OCI-LY3 (cell line): ENCODE measurements at regions not wholly inside any gene's neighbourhood (a gene's known extent, or its start where the extent isn't known, plus 50 kb on each side); places are given as distances from the start of the nearest gene placed in this dataset.

Experiments used
- H2AFZ ChIP-seq: fragments of 200-600, 300-600 bp; shearing (Covaris generic); 2 replicates; pipeline ENCODE4 v1.6.0; 2014; ENCODE audit warnings: antibody characterized with exemption, low read depth, low read length
- H3K27ac ChIP-seq: fragments of 200-600, 300-600 bp; sonication (generic); 2 replicates; pipeline ENCODE4 v1.5.1; 2014; ENCODE audit warnings: mild to moderate bottlenecking, low read length, moderate library complexity, mixed read lengths
- H3K27me3 ChIP-seq: fragments of 200-600, 300-600 bp; sonication (generic); 2 replicates; pipeline ENCODE4 v1.6.1; 2014; ENCODE audit warnings: low read depth, low read length, mixed read lengths
- H3K36me3 ChIP-seq: fragments of 200-600, 300-600 bp; sonication (generic); replicated peaks from 2 replicates; pipeline ENCODE3; 2014; ENCODE audit warnings: low read depth, low read length, mixed read lengths
- H3K4me1 ChIP-seq: fragments of 300-600, 200-600 bp; sonication (generic); 2 replicates; pipeline ENCODE4 v1.6.1; 2014; ENCODE audit warnings: low read length, mixed read lengths
- H3K4me2 ChIP-seq: fragments of 200-600, 300-600 bp; sonication (generic); 2 replicates; pipeline ENCODE4 v1.6.1; 2014; ENCODE audit warnings: low read length, mixed read lengths
- H3K4me3 ChIP-seq: fragments of 300-600, 200-600 bp; sonication (generic); 2 replicates; pipeline ENCODE4 v1.5.1; 2014; ENCODE audit warnings: antibody characterized with exemption, mild to moderate bottlenecking, low read length, moderate library complexity
- H3K79me2 ChIP-seq: fragments of 300-600, 200-600 bp; shearing (Covaris generic); 2 replicates; pipeline ENCODE4 v1.6.1; 2014; ENCODE audit warnings: mild to moderate bottlenecking, low read length, mixed read lengths
- H3K9ac ChIP-seq: fragments of 300-600, 200-600 bp; shearing (Covaris generic); 2 replicates; pipeline ENCODE4 v1.6.0; 2014; ENCODE audit warnings: mild to moderate bottlenecking, low read length, moderate library complexity
- H3K9me3 ChIP-seq: fragments of 200-600, 300-600 bp; shearing (Covaris generic); 2 replicates; pipeline ENCODE4 v1.6.1; 2014; ENCODE audit warnings: low read length, mixed read lengths; ENCODE audit not compliant: insufficient read depth
- H4K20me1 ChIP-seq: fragments of 200-600, 300-600 bp; sonication (generic); 2 replicates; pipeline ENCODE4 v1.6.1; 2016; ENCODE audit warnings: low read length, mixed read lengths; ENCODE audit not compliant: insufficient read depth
- CTCF ChIP-seq: fragments of 200-600, 300-600 bp; sonication (generic); IDR thresholded peaks from 2 replicates; pipeline ENCODE4 v1.5.1; 2014; ENCODE audit warnings: antibody characterized with exemption, low read length, low read depth
- EZH2phosphoT487 ChIP-seq: fragments of 200-600 bp; shearing (Covaris generic); IDR thresholded peaks from 2 replicates; pipeline ENCODE4 v1.6.1; 2018; ENCODE audit warnings: antibody characterized with exemption, mixed run types, low read depth

- Histone ChIP-seq H3K4me2 (no peak overlapping the region), H3K9ac (no peak overlapping the region), H3K4me3 (no peak overlapping the region), H3K9me3 (no peaks in the 10 kb centered on the region), H4K20me1 (no peaks in the 10 kb centered on the region), H3K27ac (no peak overlapping the region), H3K36me3 (no peaks in the 10 kb centered on the region), H3K27me3 (peaks cover 23% of the 10 kb centered on the region), H3K79me2 (no peaks in the 10 kb centered on the region), H3K4me1 (no peaks in the 10 kb centered on the region), H2AFZ (no peak overlapping the region)
- no peak for TF ChIP-seq EZH2phosphoT487
- TF ChIP-seq CTCF, result no peak
Measured at GRCh38 chr15:79190093-79190492, 92.4 kb upstream of the ANKRD34C start.

- Histone ChIP-seq H4K20me1 (no peaks in the 10 kb centered on the region), H3K79me2 (no peaks in the 10 kb centered on the region), H3K9me3 (no peaks in the 10 kb centered on the region), H3K36me3 (no peaks in the 10 kb centered on the region), H3K27me3 (peaks cover 7% of the 10 kb centered on the region; the same call in 1 of the 2 replicates), H2AFZ (no peak overlapping the region), H3K27ac (no peak overlapping the region), H3K4me3 (no peak overlapping the region), H3K9ac (no peak overlapping the region), H3K4me2 (no peak overlapping the region), H3K4me1 (peaks cover 4% of the 10 kb centered on the region)
- no peak for TF ChIP-seq CTCF
- no peak for TF ChIP-seq EZH2phosphoT487
Measured at GRCh38 chr15:79186616-79187015, 95.9 kb upstream of the ANKRD34C start.

GRCh38 chr15:79185199-79185598 lies 94.6 kb upstream of the RASGRF1 start:
- Histone ChIP-seq H3K9ac (no peak overlapping the region), H3K4me2 (no peak overlapping the region), H3K9me3 (no peaks in the 10 kb centered on the region), H3K4me1 (peaks cover 4% of the 10 kb centered on the region), H3K79me2 (no peaks in the 10 kb centered on the region), H3K27me3 (peaks cover 7% of the 10 kb centered on the region; the same call in 1 of the 2 replicates), H2AFZ (no peak overlapping the region), H4K20me1 (no peaks in the 10 kb centered on the region), H3K4me3 (no peak overlapping the region), H3K36me3 (no peaks in the 10 kb centered on the region), H3K27ac (no peak overlapping the region)
- TF ChIP-seq EZH2phosphoT487, result no peak
- TF ChIP-seq CTCF, result peak; percentile 25; the same call in 1 of the 2 replicates

- Histone ChIP-seq H3K27ac (no peak overlapping the region), H4K20me1 (no peaks in the 10 kb centered on the region), H3K27me3 (peaks cover 7% of the 10 kb centered on the region; the same call in 1 of the 2 replicates), H2AFZ (no peak overlapping the region), H3K4me1 (peaks cover 4% of the 10 kb centered on the region), H3K36me3 (no peaks in the 10 kb centered on the region), H3K79me2 (no peaks in the 10 kb centered on the region), H3K4me3 (no peak overlapping the region), H3K9ac (no peak overlapping the region), H3K4me2 (peak overlapping the region; percentile 48), H3K9me3 (no peaks in the 10 kb centered on the region)
- TF ChIP-seq EZH2phosphoT487 (no peak), CTCF (peak; percentile 99)
Measured at GRCh38 chr15:79184465-79184892, 93.9 kb upstream of the RASGRF1 start.
